ENCODE measurements at regions not wholly inside any gene's neighbourhood (a gene's known extent, or its start where the extent isn't known, plus 50 kb on each side); places are given as distances from the start of the nearest gene placed in this dataset.

- TF ChIP-seq POLR2AphosphoS5 (IDR thresholded peaks at IDR 0.05) = no peak
- TF ChIP-seq, protein P1, sequence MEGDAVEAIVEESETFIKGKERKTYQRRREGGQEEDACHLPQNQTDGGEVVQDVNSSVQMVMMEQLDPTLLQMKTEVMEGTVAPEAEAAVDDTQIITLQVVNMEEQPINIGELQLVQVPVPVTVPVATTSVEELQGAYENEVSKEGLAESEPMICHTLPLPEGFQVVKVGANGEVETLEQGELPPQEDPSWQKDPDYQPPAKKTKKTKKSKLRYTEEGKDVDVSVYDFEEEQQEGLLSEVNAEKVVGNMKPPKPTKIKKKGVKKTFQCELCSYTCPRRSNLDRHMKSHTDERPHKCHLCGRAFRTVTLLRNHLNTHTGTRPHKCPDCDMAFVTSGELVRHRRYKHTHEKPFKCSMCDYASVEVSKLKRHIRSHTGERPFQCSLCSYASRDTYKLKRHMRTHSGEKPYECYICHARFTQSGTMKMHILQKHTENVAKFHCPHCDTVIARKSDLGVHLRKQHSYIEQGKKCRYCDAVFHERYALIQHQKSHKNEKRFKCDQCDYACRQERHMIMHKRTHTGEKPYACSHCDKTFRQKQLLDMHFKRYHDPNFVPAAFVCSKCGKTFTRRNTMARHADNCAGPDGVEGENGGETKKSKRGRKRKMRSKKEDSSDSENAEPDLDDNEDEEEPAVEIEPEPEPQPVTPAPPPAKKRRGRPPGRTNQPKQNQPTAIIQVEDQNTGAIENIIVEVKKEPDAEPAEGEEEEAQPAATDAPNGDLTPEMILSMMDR (IDR thresholded peaks at IDR 0.05) = no peak
Observed at GRCh38 chr13:87138866-87139265, 532.3 kb upstream of the SLITRK5 start.

All from sigmoid colon (tissue), 4 donors.